ENCODE measurements at regions not wholly inside any gene's neighbourhood (a gene's known extent, or its start where the extent isn't known, plus 50 kb on each side); places are given as distances from the start of the nearest gene placed in this dataset.

DNA sequence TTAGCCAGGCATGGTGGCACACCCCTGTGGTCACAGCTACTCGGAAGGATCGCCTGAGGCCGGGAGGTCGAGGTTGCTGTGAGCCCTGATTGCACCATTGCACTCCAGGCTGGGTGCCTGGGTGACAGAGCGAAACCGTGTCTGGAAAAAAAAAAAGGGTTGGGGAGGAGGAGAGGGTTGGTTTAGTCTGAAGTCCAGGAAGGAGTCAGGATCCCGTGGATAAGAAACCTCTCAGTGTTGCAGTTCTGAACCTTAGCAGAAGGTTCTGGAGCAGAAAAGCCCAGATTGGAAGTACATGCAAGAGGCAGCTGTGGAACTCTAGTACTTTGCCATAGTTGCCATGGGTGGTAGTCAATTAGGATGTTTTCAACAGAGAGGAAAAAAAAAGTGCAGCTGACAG lies 125.2 kb upstream of the CPEB4 start:
- TF ChIP-seq, protein P1, sequence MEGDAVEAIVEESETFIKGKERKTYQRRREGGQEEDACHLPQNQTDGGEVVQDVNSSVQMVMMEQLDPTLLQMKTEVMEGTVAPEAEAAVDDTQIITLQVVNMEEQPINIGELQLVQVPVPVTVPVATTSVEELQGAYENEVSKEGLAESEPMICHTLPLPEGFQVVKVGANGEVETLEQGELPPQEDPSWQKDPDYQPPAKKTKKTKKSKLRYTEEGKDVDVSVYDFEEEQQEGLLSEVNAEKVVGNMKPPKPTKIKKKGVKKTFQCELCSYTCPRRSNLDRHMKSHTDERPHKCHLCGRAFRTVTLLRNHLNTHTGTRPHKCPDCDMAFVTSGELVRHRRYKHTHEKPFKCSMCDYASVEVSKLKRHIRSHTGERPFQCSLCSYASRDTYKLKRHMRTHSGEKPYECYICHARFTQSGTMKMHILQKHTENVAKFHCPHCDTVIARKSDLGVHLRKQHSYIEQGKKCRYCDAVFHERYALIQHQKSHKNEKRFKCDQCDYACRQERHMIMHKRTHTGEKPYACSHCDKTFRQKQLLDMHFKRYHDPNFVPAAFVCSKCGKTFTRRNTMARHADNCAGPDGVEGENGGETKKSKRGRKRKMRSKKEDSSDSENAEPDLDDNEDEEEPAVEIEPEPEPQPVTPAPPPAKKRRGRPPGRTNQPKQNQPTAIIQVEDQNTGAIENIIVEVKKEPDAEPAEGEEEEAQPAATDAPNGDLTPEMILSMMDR (IDR thresholded peaks at IDR 0.05): no peak
- H3K27ac ChIP-seq (ENCODE audit: low read depth in 1 of 2, low read length in 2 of 2): no peak overlapping the region
- ATAC-seq (ENCODE audit: poor library complexity) (no peak), DNase-seq (no peak)
- Mint-ChIP-seq H3K4me1 (ENCODE audit: low read depth) (no peaks in the 10 kb centered on the region), H3K27ac (no peak overlapping the region), H3K4me3 (no peak overlapping the region), H3K36me3 (ENCODE audit: low read depth) (no peaks in the 10 kb centered on the region), H3K27me3 (peaks cover 11% of the 10 kb centered on the region), H3K9me3 (no peaks in the 10 kb centered on the region)
- intact Hi-C loops (cut with DNase I, micrococcal nuclease): no loop called here
- ChIA-PET CTCF (no interaction called here), POLR2A (no interaction called here)
- H3K4me1 ChIP-seq (ENCODE audit: insufficient read depth, low read length): peaks cover 2% of the 10 kb centered on the region
- H3K27me3 ChIP-seq (ENCODE audit: control insufficient read depth in 1 of 2, insufficient read depth in 2 of 2, low read length in 2 of 2): no peaks in the 10 kb centered on the region
- no peak overlapping the region for H3K4me3 ChIP-seq (ENCODE audit: low read length)
- no peaks in the 10 kb centered on the region for H3K9me3 ChIP-seq (ENCODE audit: control insufficient read depth in 1 of 2, insufficient read depth in 1 of 2, low read length in 2 of 2)
- H3K36me3 ChIP-seq (ENCODE audit: insufficient read depth, low read length): no peaks in the 10 kb centered on the region

DNA sequence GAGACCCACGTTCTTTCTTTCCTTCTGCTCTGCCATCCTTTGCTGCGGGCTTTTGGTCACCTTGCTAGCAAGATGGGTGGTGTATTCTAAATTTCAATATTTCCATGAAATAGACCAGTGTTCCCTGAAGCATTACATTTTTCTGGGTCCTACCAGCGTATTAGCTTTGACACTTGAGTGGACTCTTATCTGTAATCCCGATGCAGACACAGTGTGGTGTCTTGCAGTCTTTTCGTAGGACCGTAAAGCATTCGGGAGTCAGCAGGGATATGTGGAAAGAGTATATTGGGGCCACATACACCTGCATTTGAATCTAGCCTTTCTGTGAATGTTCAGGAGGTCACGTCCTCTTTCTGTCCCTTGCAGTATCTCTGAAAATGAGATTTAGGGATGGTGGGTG lies 124.7 kb upstream of the CPEB4 start:
- H3K9me3 ChIP-seq (ENCODE audit: control insufficient read depth in 1 of 2, insufficient read depth in 1 of 2, low read length in 2 of 2): no peaks in the 10 kb centered on the region
- no peaks in the 10 kb centered on the region for H3K36me3 Mint-ChIP-seq (ENCODE audit: low read depth)
- DNase-seq (no peak), ATAC-seq (ENCODE audit: poor library complexity) (no peak)
- no peak overlapping the region for H3K4me3 ChIP-seq (ENCODE audit: low read length)
- H3K4me1 ChIP-seq (ENCODE audit: insufficient read depth, low read length): peaks cover 2% of the 10 kb centered on the region
- H3K27ac Mint-ChIP-seq: no peak overlapping the region
- intact Hi-C loops (cut with DNase I, micrococcal nuclease): no loop called here
- no peak overlapping the region for H3K4me3 Mint-ChIP-seq
- no peaks in the 10 kb centered on the region for H3K36me3 ChIP-seq (ENCODE audit: insufficient read depth, low read length)
- ChIA-PET POLR2A (no interaction called here), CTCF (interaction anchor here (0.7 to 1.0 kb wide), 2 partner anchors 162 kb away, joined by 3 read pairs; no protein-coding TSS in a partner anchor)
- H3K27ac ChIP-seq (ENCODE audit: low read depth in 1 of 2, low read length in 2 of 2): no peak overlapping the region
- no peaks in the 10 kb centered on the region for H3K9me3 Mint-ChIP-seq
- peaks cover 11% of the 10 kb centered on the region for H3K27me3 Mint-ChIP-seq
- TF ChIP-seq, protein P1 (IDR thresholded peaks at IDR 0.05): no peak
- H3K4me1 Mint-ChIP-seq (ENCODE audit: low read depth): no peaks in the 10 kb centered on the region
- no peaks in the 10 kb centered on the region for H3K27me3 ChIP-seq (ENCODE audit: control insufficient read depth in 1 of 2, insufficient read depth in 2 of 2, low read length in 2 of 2)

DNA sequence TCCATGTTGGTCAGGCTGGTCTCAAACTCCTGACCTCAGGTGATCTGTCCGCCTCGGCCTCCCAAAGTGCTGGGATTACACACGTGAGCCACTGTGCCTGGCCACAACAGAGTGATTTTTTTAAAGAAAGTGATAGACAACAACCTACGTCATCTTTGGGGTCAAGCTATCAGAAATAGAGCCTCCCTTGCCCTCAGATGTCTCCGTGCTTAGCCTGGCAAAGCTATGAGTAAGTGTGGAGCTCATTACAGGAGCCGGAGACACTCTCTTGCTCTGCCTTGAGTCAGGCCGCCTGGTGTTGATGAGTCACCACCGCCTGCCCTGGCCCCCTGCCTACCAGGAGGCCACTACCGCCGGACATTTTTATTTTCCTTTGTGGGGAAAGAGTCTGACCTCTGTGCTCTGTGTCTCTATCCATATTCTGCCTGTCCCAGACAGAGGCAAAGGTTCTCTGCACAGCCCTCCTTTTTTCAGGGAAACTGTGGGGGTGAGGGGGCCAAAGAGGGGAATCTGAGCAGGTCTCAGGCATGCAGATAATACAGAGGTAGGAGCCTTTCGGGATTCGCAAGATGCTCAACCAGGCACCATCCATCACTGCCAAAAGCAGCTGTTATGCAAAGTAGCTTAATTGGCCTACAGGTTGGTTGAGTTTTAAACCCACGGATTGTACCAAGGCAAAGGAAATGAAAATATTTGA lies 123.7 kb upstream of the CPEB4 start:
- Mint-ChIP-seq H3K9me3 (no peaks in the 10 kb centered on the region), H3K27me3 (peaks cover 11% of the 10 kb centered on the region), H3K27ac (no peak overlapping the region), H3K36me3 (ENCODE audit: low read depth) (no peaks in the 10 kb centered on the region), H3K4me3 (no peak overlapping the region), H3K4me1 (ENCODE audit: low read depth) (no peaks in the 10 kb centered on the region)
- H3K9me3 ChIP-seq (ENCODE audit: control insufficient read depth in 1 of 2, insufficient read depth in 1 of 2, low read length in 2 of 2): no peaks in the 10 kb centered on the region
- H3K4me3 ChIP-seq (ENCODE audit: low read length): no peak overlapping the region
- H3K27ac ChIP-seq (ENCODE audit: low read depth in 1 of 2, low read length in 2 of 2): no peak overlapping the region
- DNase-seq (peak in 2 of 14 experiments; percentile 41 to 64), ATAC-seq (ENCODE audit: poor library complexity) (no peak)
- H3K27me3 ChIP-seq (ENCODE audit: control insufficient read depth in 1 of 2, insufficient read depth in 2 of 2, low read length in 2 of 2): no peaks in the 10 kb centered on the region
- H3K4me1 ChIP-seq (ENCODE audit: insufficient read depth, low read length): peaks cover 2% of the 10 kb centered on the region
- intact Hi-C loops (cut with DNase I, micrococcal nuclease): no loop called here
- ChIA-PET CTCF (interaction anchor here (1.0 kb wide), 1 partner anchor 161 kb away, joined by 3 read pairs; no protein-coding TSS in a partner anchor), POLR2A (no interaction called here)
- TF ChIP-seq, protein P1 (IDR thresholded peaks at IDR 0.05): no peak
- no peaks in the 10 kb centered on the region for H3K36me3 ChIP-seq (ENCODE audit: insufficient read depth, low read length)

Data from CD4-positive, alpha-beta T cell (primary cell).